SIG-M5 treated with dmso at 0.1 percent for 504 hours (cell line): ENCODE measurements at regions not wholly inside any gene's neighbourhood (a gene's known extent, or its start where the extent isn't known, plus 50 kb on each side); places are given as distances from the start of the nearest gene placed in this dataset.

Source experiments
- DNase-seq: peaks from one replicate; lab custom pipeline; 2025; ENCODE audit not compliant: unreplicated experiment; lab: John Stamatoyannopoulos, UW

GRCh38 chr3:117692416-117692995, 982.9 kb downstream of the TUSC7 start:
- DNase-seq = no peak

GRCh38 chr3:117695321-117695720, 985.7 kb downstream of the TUSC7 start:
- DNase-seq = no peak

- no peak for DNase-seq
These were observed 986.5 kb downstream of the TUSC7 start for GRCh38 chr3:117695871-117696645.

GRCh38 chr3:117696851-117697407, 987.4 kb downstream of the TUSC7 start:
- DNase-seq = no peak

- no peak for DNase-seq
These were observed 989.5 kb downstream of the TUSC7 start for GRCh38 chr3:117699058-117699457.

GRCh38 chr3:117700573-117701360, 991.2 kb downstream of the TUSC7 start:
- DNase-seq = no peak

GRCh38 chr3:117705011-117705410, 995.4 kb downstream of the TUSC7 start:
- DNase-seq = no peak

GRCh38 chr3:117706037-117706436, 996.5 kb downstream of the TUSC7 start:
- no peak for DNase-seq

GRCh38 chr3:117706756-117707155, 997.2 kb downstream of the TUSC7 start:
- no peak for DNase-seq

- no peak for DNase-seq
These were observed 999.0 kb downstream of the TUSC7 start for GRCh38 chr3:117708601-117709000.

- DNase-seq = no peak
These were observed 999.5 kb downstream of the TUSC7 start for GRCh38 chr3:117709108-117709507.

- no peak for DNase-seq
These were observed 1000.9 kb downstream of the TUSC7 start for GRCh38 chr3:117710501-117710900.

GRCh38 chr3:117719316-117719926, 1009.8 kb downstream of the TUSC7 start:
- DNase-seq = peak; percentile 28

GRCh38 chr3:117721866-117722265, 1012.3 kb downstream of the TUSC7 start:
- DNase-seq = no peak

GRCh38 chr3:117722856-117723255, 1013.3 kb downstream of the TUSC7 start:
- peak; percentile 78 for DNase-seq

GRCh38 chr3:117723825-117724224, 1014.2 kb downstream of the TUSC7 start:
- DNase-seq = no peak

- DNase-seq = no peak
These were observed 1015.7 kb downstream of the TUSC7 start for GRCh38 chr3:117725314-117725713.

GRCh38 chr3:117726776-117727175, 1017.2 kb downstream of the TUSC7 start:
- no peak for DNase-seq

GRCh38 chr3:117728226-117728625, 1018.6 kb downstream of the TUSC7 start:
- DNase-seq = no peak

GRCh38 chr3:117734496-117734895, 1024.9 kb downstream of the TUSC7 start:
- DNase-seq = no peak

GRCh38 chr3:117735481-117736101, 1026.0 kb downstream of the TUSC7 start:
- no peak for DNase-seq
